ENCODE measurements at regions not wholly inside any gene's neighbourhood (a gene's known extent, or its start where the extent isn't known, plus 50 kb on each side); places are given as distances from the start of the nearest gene placed in this dataset.

DNA sequence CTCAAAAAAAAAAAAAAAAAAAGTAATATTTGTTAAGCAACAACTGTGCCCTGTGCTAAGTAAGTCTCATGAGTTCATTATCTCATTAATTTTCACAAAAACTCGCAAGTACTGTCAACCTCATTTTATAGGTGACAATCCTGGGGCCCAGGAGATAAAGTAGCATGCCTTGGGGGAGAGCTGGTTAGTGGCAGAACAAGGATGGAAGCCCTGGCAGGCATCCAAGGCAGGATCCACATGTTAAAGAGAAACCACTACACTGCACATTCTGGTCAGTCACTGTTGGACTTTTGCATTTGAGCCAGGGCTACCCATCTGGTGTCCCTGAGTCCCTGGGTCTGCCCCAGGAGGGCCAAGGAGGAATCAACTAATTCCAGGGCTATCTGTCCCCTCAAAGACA lies 54.6 kb downstream of the ZFP36L2 start:
- in situ Hi-C loops (cut with MboI; ENCODE audit: low sequenced_read_pairs) = no loop called here

DNA sequence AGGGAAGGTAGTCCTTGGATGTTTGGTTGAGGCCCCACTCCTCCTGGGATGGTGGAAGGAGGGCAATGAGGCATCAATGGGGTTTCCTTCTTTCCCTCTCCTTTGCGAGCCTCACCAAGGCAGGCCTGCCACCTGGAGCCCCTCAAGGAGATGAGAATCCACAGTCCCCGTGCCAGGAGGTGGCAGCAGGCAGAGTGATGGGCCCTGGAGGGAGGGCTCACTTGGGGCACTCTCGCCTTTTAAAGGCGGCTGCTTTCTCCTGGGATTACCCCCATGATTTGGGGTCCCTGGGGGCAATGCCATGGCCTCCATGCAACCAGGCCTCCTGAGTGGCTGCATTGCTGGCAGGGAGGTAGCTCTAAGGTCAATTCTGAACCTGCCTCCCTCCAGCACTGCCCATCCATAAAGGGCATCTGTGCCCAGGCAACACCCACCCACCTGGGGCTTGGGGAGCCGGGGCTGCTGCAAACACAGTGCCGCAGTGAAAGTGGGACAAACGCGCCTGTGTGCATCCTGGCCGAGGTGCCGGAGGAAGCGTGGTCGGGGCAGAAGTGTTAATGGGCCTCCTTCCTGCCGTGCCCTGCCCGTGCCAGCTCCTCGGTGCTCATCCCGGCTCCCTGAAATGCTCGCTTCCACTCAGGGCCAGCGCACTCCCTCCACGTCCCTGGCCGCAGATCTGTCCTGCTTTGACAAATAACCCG lies 55.9 kb downstream of the ZFP36L2 start:
- in situ Hi-C loops (cut with MboI; ENCODE audit: low sequenced_read_pairs) = no loop called here

DNA sequence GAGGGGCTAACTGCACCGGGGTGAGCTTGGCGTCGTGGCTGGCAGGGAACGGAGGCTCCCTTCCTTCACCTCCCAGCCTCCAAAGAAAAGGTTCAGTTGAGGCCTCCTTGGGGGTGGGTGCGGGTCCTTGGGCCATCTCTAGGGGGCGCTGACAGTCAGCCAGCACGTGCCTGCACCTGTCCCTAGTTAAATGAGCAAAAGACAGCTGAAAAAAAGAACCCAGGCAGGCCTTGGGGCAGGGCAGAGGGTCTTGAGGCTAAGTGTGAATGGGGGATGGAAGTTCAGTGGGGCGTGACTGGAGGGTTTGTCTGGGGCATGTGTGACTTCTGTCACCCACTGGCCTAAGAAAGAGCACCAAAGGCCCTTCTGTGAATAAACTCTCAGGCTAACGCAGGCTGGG lies 56.4 kb downstream of the ZFP36L2 start:
- in situ Hi-C loops (cut with MboI; ENCODE audit: low sequenced_read_pairs) = no loop called here

DNA sequence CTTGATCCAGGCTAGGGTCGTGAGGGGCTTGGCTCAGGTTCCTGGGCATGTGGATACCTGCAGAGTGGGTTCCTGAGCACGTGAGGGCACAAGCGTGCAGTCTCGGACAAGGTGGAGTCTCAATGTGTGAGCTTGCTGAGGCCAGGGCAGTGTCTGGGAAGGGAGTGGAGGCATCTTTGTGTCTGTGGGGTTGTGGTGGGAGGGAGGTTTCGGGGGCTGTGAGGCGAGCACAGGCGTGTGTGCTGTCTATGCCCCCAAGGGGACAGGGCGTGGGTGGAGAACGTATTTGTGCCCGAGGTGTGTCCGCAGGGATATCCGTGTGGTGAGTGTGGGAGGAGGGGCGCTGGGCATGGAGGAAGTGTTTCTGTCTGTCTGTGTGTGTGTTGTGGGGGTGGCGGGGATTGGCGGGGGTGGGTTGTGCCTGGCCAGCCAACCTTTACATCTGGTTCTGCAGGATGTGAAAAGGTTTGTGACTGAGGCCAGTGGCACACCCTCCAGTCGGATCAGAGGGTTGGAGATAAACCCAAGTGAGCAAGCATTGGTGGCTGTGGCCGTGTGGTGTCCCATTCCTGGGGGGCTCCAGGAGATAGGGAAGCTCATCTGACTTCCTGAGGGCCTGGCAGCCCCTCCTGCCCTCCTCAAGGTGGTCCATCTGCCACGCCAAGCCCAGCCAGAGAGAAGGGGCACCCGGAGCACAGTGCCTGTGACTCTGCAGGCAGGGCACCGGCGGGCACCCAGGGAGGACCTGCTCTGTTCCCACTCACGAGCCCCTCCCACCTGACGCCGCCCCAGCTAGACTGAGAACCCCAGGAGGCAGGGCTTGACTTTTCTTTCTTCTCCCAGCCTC lies 57.1 kb downstream of the ZFP36L2 start:
- in situ Hi-C loops (cut with MboI; ENCODE audit: low sequenced_read_pairs) = no loop called here

DNA sequence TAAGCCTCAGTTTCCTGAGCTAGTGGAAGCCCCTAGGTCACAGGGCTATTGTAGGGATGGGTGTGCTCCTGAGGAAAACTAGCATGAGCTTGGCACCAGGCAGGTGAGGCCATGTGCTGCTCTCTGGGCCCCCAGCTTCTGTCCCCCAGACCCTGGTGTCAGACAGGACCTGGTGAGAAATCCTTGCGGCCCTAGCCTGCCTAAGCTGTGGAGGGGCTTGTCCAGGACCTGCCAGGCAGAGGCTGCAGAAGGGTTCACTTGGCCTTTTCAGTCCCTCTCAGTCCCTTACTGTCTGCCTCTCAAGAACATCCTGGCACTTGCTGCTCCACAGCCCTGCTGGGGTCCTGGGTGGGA lies 58.4 kb downstream of the ZFP36L2 start:
- in situ Hi-C loops (cut with MboI; ENCODE audit: low sequenced_read_pairs) = no loop called here

DNA sequence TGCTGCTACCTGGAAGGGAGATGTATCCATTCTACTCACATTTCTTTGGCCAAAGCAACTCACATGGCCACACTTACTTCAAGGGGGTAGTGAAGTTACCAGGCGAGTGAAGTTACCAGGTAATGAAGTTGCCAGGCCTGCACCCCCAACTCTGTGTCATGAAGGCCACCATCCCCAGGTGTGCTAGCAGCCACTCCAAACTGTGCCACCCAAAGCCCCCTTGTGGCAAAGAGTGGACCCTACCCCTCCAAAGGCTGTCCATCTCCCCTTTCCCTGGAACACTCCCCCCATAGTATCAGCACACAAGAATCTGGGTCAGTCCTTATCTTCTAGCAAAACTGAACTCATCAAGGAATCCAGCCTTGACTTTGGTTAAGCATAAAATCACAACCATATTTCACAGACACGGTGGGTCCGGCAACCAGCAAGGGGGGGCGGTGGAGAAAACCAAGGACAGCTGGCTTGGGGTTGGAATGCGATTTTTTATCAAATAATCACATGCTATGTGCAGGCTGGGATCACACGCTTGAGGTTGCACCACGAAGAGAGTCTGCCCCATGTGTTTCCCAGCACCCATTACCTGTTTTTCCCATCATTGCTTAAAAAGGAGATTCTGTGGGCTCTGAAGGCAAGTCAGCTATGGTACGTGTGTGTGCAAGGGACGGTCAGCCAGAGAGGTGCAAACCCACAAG lies 60.9 kb downstream of the ZFP36L2 start:
- in situ Hi-C loops (cut with MboI; ENCODE audit: low sequenced_read_pairs) = no loop called here

DNA sequence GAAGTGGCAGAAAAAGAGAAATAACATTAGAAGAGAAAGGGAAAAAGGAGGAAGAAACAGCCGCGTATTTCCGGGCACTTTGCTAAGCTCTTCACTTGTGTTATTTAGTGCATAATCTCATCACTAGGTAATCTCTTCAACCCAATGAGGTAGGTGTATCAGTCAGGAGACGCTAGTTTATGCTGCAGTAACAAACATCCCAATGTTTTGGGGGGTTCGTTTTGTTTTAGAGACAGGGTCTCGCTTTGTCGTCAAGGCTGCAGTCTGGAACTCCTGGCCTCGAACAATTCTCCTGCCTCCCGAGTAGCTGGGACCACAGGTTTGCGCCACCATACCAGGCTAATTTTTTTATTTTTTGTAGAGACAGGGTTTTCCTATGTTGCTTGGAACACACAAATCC lies 61.7 kb downstream of the ZFP36L2 start:
- in situ Hi-C loops (cut with MboI; ENCODE audit: low sequenced_read_pairs) = no loop called here

DNA sequence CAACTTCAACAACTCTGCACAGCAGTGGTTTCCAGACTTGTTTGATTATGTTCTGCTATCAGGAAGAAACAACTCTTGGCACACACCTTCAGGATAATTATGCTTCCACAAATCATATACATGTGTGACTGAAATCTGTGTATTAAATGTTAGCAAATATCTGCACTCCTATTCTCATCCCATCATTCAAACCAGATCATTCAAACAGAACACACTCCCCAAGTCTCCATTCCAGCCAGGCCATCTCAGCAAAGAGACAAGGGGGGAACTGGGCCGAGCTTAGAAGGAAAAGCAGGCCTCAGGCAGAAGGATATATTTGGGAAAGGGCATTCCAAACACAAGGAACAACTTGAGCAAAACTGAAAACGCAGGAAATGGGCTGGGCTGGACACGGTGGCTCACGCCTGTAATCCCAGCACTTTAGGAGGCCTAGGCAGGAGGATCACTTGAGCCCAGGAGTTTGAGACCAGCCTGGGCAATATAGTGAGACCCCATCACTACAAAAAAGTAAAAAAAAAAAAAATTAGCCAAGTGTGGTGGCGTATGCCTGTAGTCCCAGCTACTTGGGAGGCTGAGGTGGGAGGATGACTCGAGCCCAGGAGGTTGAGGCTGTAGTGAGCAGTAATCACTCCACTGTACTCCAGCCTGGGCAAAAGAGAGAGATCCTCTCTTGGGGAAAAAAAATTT lies 62.7 kb downstream of the ZFP36L2 start:
- in situ Hi-C loops (cut with MboI; ENCODE audit: low sequenced_read_pairs) = no loop called here

DNA sequence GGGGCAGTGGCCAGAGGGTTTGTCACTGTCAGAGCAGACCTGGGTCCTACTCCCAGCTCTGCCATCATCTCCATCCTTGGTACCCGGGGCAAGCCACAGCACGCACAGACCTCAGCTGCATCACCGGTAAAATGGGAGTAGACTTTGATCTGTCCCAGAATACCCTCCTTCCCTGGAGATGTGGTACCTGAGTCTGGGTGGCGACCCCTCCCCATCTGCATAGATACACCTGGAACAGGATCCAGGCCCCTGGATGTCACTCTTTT lies 64.0 kb downstream of the ZFP36L2 start:
- in situ Hi-C loops (cut with MboI; ENCODE audit: low sequenced_read_pairs) = no loop called here

DNA sequence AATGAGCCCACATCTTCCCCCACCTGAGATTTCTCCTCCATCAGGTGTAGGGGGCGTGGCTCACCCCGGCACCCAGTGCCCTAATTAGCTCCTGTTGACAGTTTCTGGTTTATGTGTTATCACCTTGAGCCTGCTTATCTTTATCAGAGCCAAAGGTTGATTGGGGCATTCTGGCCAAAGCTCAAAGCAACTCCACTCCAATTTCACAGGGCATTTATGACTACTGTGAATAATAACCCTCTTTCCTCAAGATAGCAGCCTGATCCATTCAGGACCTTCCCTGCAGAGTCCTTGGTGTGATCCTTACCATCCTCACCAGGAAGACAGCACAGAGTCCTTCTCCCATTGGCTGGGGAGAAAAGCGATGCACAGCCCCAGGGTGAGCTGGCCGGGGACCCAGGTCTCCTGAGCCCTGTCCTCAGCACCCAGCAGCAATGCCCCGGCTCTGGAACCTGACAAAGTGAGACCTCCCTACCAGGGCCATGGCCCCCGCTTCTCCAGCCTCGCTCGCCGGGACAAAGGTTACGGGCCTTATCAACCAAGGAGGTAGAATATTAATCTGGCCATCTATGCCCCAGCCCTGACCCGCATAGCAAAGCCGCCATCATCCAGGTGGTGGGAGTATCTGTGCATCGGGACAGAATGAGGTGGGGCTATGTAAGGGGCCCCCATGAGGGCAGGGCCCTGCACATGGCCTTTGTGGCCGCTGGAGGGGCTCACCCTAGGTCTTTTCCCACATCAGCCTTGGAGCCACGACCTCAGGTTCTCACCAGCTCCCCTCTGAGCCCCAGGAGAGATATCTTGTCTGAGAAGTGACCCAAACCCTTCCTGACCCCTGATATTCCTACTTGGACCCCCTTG lies 64.5 kb downstream of the ZFP36L2 start:
- in situ Hi-C loops (cut with MboI; ENCODE audit: low sequenced_read_pairs) = no loop called here

DNA sequence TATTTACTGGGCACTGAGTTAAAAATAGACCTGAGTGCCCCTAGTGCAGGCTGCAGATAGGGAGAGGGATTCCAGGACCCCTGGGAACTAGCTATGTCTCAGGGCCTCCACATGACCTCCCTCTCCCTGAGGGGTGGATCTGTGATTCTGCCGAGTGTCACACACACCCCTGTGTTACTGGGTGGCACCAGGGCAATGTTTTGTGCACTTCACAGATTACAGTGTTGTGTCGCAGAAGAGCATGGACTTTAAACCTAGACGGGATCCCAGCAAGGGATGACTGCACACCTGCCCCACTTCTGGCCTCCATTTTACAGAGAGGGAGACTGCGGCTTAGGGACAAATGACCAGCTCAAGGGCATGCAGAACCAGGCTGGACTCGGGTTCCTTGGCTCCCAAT lies 65.6 kb downstream of the ZFP36L2 start:
- in situ Hi-C loops (cut with MboI; ENCODE audit: low sequenced_read_pairs) = no loop called here

DNA sequence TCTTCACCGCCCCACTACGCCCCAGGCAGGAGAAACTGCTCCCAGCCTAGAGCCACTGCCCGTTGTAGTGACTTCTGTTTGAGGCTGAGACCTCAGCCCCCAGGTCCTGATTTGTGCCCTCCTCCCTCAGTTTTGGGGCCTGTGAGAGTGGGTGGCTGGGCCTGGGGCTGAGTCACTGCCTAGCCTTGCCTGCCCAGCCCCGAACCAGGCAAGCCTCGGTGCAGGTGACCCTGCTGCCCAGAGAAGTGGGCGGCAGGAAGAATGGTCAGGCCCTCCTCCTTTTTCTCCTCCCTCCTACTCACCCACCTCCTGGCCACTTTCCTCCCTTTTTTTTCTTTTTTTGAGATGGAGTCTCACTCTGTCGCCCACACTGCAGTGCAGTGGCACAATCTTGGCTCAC lies 66.6 kb downstream of the ZFP36L2 start:
- in situ Hi-C loops (cut with MboI; ENCODE audit: low sequenced_read_pairs) = no loop called here

DNA sequence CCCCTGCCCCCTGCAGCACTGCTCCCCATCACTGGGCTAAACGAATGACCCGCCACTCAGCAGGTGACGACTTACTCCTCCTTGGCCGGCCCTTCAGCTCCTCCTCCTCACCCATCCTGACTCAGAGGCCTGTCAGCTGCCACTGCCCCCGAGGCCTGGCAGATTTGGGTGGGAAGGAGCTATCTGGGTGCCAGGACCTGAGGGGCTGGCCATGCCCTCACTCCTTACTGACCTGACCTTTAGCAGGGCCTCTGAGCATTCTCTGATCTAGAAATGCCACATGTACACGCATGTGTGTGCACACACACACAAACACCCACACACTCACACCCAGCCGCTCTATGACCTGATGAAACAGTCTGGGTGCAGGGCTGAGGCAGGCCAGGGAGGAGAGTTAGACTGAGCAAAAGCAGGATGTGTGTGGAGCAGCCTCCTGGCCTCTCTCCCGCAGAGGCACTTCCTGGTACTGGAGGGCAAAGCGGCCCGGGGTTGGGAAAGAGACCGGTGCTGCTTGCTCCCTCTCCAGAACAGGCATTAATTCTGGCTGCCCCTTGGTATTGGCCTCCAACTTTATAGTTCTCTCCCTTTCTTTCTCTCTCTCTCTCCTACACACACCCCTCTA lies 68.0 kb downstream of the ZFP36L2 start:
- in situ Hi-C loops (cut with MboI; ENCODE audit: low sequenced_read_pairs) = no loop called here

DNA sequence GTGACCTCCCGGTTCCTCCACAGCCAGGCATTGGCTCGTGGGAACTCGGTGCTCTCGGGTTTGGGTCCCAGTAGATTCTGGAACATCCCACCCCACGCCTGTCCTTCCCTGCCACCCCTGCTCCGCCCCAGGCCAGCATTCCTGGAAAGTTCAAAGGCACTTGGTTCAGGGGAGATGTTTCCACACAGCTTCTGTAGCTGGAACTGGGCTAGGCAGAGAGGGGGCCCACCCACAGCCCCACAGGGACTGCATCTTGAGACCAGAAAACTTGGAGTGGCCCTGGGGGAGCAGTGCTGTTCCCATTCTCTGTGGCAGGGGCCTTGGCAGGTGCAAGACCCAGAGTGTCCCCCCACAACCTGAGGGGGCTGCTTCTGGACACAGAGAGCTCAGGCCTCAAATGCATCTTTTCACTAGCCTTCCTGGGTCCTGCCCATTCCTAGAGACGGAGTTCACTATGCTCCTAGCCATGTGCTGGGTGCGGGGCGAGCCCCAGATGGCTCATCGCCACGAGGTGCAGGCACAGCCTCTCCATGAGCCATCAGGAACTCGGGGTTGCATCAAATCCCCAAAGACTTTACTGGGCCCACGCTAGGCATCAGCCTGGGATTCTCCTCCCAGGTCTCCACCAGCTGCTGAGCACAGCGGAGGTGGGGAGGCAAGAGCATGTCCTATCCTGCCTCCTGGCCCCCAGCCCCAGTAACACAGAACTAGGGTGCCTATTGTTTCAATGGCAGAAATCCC lies 68.7 kb downstream of the ZFP36L2 start:
- in situ Hi-C loops (cut with MboI; ENCODE audit: low sequenced_read_pairs) = no loop called here

DNA sequence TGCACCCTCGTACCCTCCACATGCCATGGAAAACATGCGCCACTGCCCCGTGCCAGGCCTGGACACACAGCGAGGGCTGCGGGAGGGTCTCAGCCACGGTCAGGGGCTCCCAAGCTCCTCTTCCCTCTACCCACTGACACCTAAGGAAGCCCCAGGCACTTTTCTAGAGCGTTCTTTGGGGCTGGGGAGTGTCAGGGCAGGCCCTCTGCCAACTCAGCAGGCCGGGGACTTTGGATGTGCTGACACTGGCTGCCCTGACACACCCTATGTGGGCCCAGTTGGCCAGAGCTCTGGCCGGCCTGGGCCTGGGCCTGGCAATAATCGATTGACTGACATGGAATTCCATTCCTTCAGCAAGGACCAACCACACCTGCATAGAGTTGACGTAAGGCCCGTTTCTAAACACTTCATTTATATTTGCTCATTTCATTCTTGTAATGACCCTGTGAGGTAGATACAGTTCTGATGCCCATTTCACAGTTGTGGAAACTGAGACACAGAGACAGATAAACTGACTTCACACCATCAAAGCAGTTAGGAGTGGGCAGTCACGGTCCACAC lies 70.5 kb downstream of the ZFP36L2 start:
- in situ Hi-C loops (cut with MboI; ENCODE audit: low sequenced_read_pairs) = no loop called here

DNA sequence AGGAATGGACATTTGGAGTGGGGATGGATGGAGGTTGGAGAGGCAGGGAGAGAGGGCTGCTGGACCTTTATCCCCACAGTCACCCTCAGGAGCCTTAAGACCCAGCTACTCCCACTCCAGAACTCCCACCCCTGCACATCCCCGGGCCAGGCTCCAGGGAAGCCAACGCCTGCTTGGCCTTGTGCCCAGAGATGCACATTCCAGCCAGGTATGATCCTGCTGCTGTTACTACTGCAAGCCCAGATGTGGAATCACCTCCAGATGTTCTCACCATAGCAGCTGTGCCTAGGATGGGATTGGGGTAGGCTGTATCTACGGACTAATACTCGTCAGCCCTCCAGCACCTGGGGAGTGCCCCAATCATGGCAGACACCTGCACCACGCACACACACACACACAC lies 71.7 kb downstream of the ZFP36L2 start:
- in situ Hi-C loops (cut with MboI; ENCODE audit: low sequenced_read_pairs) = no loop called here

DNA sequence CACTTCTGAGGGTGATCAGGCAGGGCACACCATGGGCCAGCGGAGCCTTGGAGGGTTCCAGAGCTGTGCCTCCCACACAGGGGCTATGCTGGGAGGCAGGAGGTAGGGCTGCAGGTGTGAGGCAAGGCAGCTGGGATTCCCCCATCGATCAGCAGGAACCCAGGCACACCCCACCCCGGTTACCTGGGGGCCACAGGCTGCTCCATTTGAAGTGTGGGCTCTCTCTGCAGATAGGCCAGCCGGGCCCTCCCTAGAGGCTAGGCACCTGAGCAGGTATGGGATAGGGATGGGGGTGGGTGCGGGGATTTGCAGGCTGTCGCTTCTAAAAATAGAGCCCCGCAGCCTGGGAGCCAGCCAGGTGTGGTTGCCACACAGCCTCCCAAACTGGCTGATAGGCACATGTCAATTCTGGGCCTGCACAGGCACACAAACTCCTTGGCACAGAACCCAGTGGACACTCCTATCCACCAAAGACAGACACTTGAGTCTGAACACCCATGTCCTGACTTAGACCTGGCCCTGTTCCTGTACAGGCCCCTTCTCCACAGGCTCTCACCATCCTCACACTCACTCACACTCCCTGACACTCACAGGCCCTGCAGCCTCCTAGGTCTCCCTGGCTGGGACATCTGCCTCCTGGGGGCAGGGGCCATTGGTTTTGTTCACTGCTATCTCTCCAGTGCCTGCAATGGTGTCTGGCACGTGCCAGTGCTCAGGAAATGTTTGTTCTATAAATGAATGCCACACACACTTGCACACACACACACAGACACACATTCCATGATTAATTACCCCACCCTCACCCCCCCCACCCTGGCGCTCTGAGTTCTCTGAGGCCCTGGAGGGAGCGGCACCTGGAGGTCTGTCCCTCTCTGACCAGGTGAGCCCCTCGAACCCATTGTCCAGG lies 73.4 kb downstream of the ZFP36L2 start:
- in situ Hi-C loops (cut with MboI; ENCODE audit: low sequenced_read_pairs) = no loop called here

DNA sequence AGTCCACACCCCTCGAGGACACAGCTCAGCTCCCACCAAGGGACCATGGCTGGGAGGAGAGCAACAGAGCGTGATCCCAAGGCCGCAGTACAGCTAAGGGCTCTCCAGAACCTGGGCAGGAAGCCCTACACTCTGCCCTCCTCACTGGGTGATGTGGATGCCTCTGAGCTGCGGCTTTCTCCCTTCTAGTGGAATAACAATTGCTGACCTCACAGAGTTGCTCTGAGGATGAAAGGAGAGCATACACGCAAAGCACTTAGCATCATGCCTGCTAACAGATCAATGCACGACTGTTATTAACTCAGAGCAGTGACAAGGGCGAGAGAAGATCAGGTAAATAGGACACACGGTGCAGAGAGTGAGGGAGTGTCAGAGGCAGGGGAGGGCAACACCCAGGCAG lies 74.2 kb downstream of the ZFP36L2 start:
- in situ Hi-C loops (cut with MboI; ENCODE audit: low sequenced_read_pairs) = no loop called here
